ENCODE measurements at regions not wholly inside any gene's neighbourhood (a gene's known extent, or its start where the extent isn't known, plus 50 kb on each side); places are given as distances from the start of the nearest gene placed in this dataset.

- DNase-seq, result no peak
Observed at GRCh38 chr1:29824025-29824424, 587.7 kb downstream of the PTPRU start.

- DNase-seq, result no peak
Observed at GRCh38 chr1:29823561-29823960, 587.2 kb downstream of the PTPRU start.

- no peak for DNase-seq
Observed at GRCh38 chr1:29821605-29822004, 585.3 kb downstream of the PTPRU start.

GRCh38 chr1:29820401-29820800 is 584.1 kb downstream of the PTPRU start:
- no peak for DNase-seq

- DNase-seq, result no peak
Observed at GRCh38 chr1:29812408-29813135, 576.2 kb downstream of the PTPRU start.

GRCh38 chr1:29811727-29812407 is 575.5 kb downstream of the PTPRU start:
- DNase-seq, result no peak

- DNase-seq, result no peak
Observed at GRCh38 chr1:29811247-29811646, 574.9 kb downstream of the PTPRU start.

- DNase-seq, result no peak
Observed at GRCh38 chr1:29810121-29811120, 574.1 kb downstream of the PTPRU start.

- no peak for DNase-seq
Observed at GRCh38 chr1:29809446-29810120, 573.3 kb downstream of the PTPRU start.

GRCh38 chr1:29808141-29808995 is 572.0 kb downstream of the PTPRU start:
- DNase-seq, result no peak

GRCh38 chr1:29807689-29808088 is 571.4 kb downstream of the PTPRU start:
- DNase-seq, result no peak

- DNase-seq, result no peak
Observed at GRCh38 chr1:29806646-29807319, 570.5 kb downstream of the PTPRU start.

GRCh38 chr1:29805896-29806160 is 569.5 kb downstream of the PTPRU start:
- DNase-seq, result no peak

GRCh38 chr1:29805122-29805895 is 569.0 kb downstream of the PTPRU start:
- DNase-seq, result no peak

- DNase-seq, result no peak
Observed at GRCh38 chr1:29804181-29804899, 568.0 kb downstream of the PTPRU start.

- no peak for DNase-seq
Observed at GRCh38 chr1:29803486-29803885, 567.2 kb downstream of the PTPRU start.

- DNase-seq, result peak; percentile 21 to 39
Observed at GRCh38 chr1:29802181-29803068, 566.1 kb downstream of the PTPRU start.

GRCh38 chr1:29801561-29801973 is 565.2 kb downstream of the PTPRU start:
- DNase-seq, result peak in 1 of 2 experiments; percentile 22

GRCh38 chr1:29801003-29801402 is 564.7 kb downstream of the PTPRU start:
- DNase-seq, result no peak
